Suppressor macrophage treated with lipopolysaccharide for 1 hour (primary cell): ENCODE measurements at regions not wholly inside any gene's neighbourhood (a gene's known extent, or its start where the extent isn't known, plus 50 kb on each side); places are given as distances from the start of the nearest gene placed in this dataset.
"Not testable (repeated sequence)": the region's sequence is repeated elsewhere in the genome, so short reads cannot be mapped to it uniquely, and the experiment has no call there.

Source experiments
- DNase-seq, 3 donors: peaks; one replicate each; pipeline ENCODE4 v3.0.0-alpha.2; 2020 to 2022

DNA sequence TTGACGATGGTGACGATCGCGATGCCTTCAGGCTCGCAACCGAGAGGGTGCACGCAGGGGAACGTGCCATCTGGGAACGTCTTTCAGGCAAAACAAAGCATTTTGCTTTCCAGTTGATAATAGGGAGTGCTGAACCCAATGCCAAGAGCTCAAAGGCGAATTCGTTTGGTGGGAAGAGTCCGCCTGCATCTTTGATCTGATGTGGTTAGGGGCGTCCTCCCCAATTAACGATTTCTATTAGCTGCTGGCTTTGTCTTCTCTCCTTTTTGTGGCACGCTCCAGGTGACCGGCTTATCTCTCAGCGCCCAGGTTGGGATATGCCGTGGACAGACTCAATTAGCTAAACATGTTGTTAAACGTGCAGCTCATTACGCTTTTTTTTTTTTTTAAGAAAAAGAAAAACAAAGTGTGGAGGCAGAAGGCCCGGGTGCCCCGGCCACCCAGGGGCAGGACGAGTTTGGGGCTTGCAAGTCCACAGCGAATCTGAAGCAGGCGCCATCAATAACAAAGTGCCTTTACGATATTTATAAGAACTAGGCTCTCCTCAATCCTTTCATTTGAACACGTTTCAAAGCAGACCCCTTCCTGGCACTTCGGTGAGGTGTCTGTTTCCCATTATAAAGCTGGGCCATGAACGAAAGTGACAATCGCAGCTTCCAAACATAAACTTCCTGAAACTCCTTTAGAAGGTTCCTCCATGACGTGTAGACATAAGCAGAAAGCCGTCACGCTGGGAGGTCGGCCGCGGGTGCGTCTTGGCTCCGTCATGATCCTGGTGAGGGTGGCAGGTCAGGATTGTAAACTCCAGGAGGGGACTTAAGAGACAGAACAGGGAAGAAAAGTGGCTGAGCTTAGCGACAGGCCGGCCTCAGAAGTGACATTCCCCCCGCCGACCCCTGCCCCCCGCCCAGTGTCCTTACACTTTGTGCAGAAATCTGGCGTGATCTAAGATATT is 155.3 kb downstream of the LAT start:
- DNase-seq: not testable (repeated sequence)

GRCh38 chr16:29139261-29139802 is 154.5 kb downstream of the LAT start:
- DNase-seq: no peak

DNA sequence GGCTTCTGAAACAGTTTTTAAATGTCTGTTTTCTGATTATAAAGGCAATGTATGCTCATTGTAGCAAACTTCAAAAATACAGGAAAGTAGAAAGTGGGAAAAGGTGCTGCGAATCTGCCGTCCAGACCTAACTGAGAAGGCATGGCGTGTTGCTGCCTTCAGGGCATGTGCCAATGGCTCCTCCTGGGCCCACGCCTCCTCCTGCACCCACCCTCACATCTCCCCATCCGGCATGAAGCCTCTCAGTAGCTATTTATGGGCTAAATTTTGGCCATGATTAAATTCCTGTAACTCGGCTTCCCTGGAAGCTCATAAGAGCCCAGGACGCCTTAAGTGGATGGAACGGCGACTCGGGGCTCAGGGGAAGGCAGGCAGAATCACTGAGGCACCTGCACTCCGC is 153.8 kb downstream of the LAT start:
- not testable (repeated sequence) for DNase-seq

DNA sequence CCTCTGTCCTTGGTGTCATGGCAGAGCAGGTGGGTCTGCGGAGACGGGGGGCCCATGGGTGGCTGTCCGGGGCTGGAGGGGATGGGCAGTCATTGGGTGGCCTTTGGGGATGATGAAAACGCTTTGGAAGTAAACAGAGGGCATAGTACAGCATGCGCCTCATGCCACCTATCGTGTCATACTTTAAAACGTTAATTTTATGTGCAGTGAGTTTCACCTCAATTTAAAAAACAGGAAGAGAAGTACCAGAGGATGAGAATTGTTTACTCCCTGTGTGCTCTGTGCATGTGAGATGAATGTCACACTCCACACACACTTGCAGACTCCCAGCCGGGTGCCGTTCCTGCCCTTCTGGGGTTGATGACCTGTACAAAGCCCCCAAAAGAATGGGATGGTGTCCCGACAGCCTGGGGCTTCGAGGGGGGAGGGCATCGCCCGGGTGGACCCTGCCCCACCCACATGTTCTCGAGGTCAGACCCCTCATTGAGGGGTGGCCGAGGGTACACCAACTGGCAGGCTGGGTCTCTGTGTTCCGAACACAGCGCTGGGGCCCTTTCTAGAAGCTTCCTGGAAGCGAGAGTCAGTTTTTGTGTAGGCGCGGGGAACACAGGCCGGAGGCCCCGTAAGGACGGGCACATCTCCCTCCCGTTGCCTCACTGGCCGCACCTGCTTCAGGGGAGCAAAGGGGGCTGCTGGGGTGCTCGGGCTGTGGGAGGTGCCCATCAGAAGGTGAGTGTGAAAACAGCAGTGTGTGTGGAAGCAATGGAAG is 153.2 kb downstream of the LAT start:
- DNase-seq: not testable (repeated sequence)

- DNase-seq: not testable (repeated sequence)
Measured at GRCh38 chr16:29137461-29137860, 152.6 kb downstream of the LAT start.

GRCh38 chr16:29136916-29137315 is 152.1 kb downstream of the LAT start:
- DNase-seq: not testable (repeated sequence)

GRCh38 chr16:29136046-29136696 is 151.3 kb downstream of the LAT start:
- DNase-seq: not testable (repeated sequence)

GRCh38 chr16:29135098-29135497 is 150.2 kb downstream of the LAT start:
- DNase-seq: peak in 1 of 3 donors; percentile 23

DNA sequence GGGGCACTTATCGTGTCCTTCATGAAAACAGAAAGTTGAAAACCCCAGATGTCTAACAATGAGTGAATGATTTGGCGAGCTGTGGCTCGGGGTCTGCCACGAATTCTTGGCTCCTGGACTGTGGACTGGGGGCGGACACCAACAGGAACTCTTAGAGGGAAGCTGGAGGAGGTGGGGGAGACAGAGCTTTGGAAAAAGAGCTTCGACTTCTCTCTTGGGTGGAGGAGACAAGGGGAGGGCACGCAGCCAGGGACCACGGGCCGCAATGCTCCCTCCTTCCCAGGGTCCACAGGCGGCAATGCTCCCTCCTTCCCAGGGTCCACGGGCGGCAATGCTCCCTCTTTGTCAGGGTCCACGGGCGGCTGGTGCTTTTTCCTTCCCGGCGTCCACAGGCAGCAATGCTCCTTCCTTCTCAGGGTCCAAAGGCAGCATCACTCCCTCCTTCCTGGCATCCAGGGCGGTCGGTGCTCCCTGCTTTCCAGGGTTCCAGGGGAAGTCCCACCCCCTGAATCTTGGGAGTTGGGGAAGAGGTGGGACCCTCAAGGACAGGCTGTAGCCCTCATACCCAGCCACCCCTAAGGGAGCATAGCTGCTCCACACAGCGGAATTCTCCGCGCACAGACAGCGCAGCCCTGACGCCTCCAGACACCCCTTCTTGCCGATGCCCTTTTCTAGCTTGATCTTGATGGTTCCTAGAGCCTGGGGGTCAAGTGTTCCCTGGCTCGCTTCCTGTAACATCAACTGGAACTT is 149.0 kb downstream of the LAT start:
- not testable (repeated sequence) for DNase-seq

DNA sequence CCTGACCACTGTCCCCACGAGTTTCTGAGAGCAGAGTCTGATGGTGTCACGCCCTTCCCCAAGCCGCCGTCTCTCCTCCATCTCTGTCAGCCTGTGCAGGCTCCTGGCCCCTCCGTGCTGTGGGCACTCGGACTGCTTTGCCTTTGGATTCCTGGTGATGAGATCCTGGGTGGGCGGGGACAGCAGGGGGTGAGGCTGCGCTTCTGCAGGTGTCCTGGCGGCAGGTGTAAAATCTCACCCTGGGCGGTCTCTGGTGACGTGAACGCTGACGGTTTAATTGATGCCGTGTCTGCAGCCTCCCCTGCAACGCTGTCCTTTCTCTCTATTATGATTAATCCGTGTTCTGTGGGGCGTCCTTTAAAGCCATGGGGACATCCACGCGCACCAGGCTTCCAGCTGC is 148.0 kb downstream of the LAT start:
- DNase-seq: not testable (repeated sequence)

DNA sequence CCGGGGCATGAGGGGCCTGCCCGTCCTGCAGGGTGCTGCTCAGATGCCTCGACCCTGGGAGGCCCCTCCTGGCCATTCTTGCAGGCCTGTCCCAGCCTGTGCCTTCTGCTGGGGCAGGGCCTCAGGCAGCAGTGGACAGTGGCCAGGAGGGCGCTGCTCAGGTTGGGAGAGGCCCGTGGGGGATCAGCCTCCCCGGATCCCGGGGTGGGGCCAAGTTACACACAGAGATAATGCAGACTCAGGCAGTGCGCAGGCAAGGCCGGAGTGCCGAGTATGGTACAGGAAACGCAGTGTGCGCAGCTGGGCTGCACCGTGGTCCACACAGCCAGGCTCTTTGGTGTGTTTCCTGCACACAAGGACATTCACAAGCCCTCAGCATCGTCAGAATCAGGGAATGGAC is 147.6 kb downstream of the LAT start:
- not testable (repeated sequence) for DNase-seq

DNA sequence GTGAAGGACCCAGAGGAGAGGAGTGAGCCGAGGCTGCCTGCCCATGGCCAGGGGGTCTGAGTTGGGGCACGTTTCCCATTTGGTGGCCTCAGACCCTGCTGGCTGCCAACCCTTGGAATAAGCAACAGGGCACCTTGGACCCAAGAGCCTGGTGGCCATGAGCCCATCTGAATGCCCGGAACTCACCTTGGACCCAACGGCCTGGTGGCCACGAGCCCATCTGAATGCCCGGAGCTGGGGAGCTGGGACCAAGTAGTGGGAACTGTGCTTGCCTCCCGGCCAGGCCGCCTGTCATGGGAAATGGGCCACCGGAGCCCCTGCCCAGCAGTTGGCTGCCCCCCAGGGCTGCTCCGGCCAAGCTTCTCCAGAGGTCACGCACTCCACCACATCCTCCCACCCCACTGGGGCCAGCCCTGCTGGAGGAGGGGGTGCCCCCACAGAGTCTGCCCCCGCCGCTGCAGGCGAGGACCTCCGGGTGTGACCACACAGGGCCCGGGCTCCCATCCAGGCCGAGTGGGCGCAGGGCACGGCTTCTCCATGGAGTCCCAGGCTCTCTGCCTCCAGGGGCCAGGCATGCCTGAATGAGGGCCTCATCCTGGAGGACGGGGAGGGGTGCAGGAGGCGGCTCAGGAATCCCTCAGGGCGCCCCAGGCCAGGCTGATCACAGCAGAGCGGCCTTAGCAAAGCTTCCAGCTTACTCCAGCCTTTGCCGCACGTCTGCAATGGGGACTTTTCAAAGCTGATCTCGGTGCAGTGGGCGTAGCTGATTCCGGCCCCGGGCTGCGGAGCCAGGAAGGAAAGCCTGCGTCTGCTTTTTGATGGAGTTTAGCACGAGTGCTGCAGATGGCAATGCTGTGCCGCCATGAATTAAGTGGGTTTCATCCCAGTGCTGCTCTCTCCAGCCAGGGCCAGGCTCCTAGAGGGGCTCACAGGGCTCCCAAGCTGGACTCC is 146.3 kb downstream of the LAT start:
- DNase-seq: not testable (repeated sequence)

GRCh38 chr16:29130131-29130711 is 145.4 kb downstream of the LAT start:
- not testable (repeated sequence) for DNase-seq

DNA sequence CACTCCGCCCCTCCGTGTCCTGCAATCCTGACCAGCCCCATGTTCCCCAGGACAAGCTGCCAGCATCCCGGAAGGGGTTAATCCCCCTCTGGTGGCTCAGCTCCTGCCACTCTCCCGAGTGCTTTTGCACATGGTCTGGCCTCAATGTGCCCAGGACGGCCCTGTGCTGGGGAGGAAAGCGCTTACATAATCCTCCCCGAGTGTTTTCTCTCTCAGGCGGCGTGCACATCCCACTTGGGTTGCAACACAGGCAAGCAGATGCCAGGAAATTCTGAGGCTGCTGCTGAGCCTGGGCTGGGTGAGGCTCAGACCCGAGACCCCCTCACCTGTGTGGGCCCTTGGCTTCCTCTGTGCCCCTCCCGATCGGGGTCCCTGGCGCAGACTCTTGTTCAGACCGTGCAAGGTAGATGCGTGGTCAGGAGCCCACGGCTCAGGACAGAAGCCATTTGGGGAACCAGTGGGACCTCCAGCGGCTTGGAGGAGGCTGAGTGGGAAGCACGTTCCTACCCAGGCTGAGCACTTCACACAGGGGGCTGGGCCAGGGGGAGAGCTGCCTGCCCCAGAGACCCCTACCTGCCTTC is 144.7 kb downstream of the LAT start:
- DNase-seq: peak in 2 of 3 donors; percentile 20 to 35

DNA sequence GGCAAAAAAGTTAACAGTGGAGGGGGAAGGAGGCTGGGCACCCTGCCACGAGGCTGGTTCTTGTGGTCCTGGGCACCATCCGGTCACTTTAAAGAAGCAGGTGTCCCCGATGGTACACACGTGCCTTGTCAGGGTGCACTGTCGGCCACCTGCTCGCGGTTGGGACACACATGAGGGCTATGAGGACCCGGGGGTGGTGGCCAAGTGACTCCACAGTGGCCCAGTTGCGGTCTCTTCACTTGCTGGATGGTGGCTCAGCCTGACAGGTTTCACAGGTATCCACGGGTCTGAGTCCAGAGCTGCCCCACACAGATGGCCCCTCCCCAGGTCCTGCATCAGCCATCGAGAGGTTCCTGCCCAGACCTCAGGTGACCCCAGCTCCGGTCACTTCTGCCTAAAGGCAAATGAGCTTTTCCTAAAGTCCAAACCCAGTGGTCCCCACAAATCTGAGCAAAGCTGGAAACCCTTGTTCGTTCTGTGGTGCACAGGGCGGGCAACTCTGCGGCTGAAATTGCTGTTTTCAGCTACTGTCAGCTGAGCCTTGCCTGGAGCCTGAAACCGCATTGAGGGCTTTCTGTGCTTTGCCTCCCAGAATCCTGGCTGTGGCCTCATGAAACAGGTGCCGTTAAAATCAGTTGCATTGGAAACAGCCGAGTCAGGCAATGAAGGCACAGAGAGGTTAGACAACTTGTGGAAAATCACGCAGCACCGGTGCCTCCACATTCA is 144.0 kb downstream of the LAT start:
- DNase-seq: not testable (repeated sequence)

- not testable (repeated sequence) for DNase-seq
Measured at GRCh38 chr16:29127806-29128420, 143.1 kb downstream of the LAT start.

DNA sequence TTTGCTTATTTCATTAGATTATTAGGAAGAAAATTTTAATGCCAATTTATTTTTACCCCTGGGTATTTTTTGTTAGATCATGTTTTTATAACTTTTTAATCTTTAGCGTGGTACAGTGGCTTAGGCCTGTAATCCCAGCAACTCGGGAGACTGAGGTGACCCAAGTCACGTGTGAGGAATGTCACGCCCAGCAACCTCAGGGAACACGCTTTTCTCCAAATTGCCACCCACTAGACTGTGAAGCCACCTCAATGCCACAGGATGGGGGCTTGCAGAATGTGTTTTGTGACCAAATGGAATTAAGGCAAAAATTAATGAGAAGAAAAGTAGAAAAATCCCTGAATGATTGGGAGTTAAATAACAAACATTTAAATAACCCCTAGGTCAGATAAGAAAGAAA is 141.8 kb downstream of the LAT start:
- peak in 1 of 3 donors; percentile 17 for DNase-seq

- DNase-seq: peak; percentile 78 to 83 (median 81)
Measured at GRCh38 chr16:29126057-29126494, 141.2 kb downstream of the LAT start.

GRCh38 chr16:29124828-29125227 is 140.0 kb downstream of the LAT start:
- no peak for DNase-seq
